Cardiac fibroblast (primary cell): ENCODE measurements at regions not wholly inside any gene's neighbourhood (a gene's known extent, or its start where the extent isn't known, plus 50 kb on each side); places are given as distances from the start of the nearest gene placed in this dataset.

Experiments
- DNase-seq, 2 donors: peaks; one replicate each; pipeline versions ENCODE4 v3.0.0 to v3.0.0-alpha.2; 2010; ENCODE audit warnings: low read depth in 2 of 2
- H3K4me3 ChIP-seq, 2 donors: replicated peaks in 1 of 2; 1 replicate in 1 of 2; 2 replicates in 1 of 2; pipeline ENCODE4 v1.5.1; 2011; ENCODE audit warnings: low read depth in 2 of 2, low read length in 2 of 2, mild to moderate bottlenecking in 2 of 2, moderate library complexity in 1 of 2
- TF ChIP-seq, protein P1 (sequence below): IDR thresholded peaks from one replicate; pipeline ENCODE4 v1.5.1; 2011; ENCODE audit warnings: low read depth, mild to moderate bottlenecking, low read length, inconsistent platforms

DNA sequence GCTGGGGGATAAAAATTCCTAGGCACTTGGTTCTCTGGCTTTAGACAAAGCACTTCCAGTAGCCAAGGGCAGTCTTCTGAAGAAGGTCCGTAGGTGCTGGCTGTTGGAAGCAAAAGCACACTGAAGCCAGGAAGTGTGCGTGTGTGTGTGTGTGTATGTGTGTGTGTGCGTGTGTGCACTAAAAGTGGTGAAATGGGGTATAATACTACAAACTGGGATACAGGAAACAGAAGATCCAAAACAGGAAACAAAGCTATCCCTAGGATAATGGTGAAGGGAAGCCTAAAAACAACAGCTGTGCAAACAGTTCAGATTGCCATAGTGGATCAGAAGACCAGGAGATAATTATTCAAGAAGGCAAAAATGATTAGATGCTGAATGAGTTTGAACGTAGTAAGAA is 103.4 kb downstream of the IL20RB start:
- H3K4me3 ChIP-seq = no peak overlapping the region
- peak in 1 of 2 donors; percentile 2 for DNase-seq
- TF ChIP-seq, protein P1, sequence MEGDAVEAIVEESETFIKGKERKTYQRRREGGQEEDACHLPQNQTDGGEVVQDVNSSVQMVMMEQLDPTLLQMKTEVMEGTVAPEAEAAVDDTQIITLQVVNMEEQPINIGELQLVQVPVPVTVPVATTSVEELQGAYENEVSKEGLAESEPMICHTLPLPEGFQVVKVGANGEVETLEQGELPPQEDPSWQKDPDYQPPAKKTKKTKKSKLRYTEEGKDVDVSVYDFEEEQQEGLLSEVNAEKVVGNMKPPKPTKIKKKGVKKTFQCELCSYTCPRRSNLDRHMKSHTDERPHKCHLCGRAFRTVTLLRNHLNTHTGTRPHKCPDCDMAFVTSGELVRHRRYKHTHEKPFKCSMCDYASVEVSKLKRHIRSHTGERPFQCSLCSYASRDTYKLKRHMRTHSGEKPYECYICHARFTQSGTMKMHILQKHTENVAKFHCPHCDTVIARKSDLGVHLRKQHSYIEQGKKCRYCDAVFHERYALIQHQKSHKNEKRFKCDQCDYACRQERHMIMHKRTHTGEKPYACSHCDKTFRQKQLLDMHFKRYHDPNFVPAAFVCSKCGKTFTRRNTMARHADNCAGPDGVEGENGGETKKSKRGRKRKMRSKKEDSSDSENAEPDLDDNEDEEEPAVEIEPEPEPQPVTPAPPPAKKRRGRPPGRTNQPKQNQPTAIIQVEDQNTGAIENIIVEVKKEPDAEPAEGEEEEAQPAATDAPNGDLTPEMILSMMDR = no peak

DNA sequence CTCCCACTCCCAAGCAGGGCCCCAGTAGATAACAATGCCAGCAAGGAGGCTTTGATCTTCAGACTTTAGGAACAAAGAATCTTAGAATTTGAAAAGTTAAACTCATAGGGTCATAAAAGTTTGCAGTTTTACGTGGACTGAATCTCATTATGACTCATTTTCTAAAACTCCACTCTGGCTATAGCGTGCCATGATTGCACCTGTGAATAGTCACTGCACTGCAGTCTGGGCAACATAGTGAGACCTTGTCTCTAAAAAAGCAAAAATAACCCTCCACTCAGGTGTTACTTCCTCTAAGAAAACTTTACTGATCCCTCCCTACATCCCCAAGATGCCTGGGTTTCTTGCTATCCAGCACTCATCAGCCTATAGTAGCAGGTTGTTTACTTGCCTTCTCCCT is 104.5 kb downstream of the IL20RB start:
- TF ChIP-seq, protein P1 = no peak
- H3K4me3 ChIP-seq = no peak overlapping the region
- DNase-seq = no peak

DNA sequence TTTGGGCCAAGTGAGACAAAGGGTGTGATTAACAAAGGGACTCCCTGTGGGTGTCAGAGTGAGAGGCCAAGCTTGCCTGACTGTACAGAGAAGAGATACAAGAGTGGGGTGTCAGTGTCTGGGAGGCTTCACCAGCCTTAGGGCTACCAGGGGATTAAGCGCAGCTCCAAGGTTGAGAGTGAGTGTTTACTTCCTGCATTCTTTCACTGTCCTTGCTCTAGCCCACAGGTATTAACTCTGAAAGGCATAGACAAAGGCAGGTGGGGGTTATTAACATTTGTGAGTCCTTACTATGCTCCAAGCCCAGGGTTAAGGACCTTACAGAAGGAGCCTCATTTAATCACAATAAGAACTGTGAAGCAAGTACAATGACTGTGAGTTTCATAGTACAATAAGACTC is 107.6 kb downstream of the IL20RB start:
- TF ChIP-seq, protein P1 = no peak
- DNase-seq = no peak
- no peak overlapping the region for H3K4me3 ChIP-seq

DNA sequence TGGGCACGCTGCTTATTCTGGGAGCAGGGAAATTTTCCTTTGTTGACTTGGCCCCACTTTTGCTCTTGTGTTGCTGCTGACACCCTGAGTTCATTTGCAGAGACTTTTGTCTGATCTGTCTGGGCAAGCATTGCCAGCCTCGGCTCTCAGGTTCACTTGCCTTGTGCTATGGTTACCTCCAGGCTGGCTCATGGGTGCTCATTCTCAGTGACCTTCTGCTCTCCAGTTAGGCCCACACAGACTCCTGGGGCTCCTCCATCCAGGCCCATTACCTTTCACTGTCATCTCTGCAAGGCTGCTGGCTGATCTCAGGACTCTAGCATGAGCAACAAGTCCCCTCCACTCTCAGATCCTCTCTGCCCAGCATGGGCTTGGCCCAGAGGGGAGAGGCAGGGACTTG is 108.3 kb downstream of the IL20RB start:
- no peak for DNase-seq
- no peak overlapping the region for H3K4me3 ChIP-seq
- TF ChIP-seq, protein P1 = no peak

DNA sequence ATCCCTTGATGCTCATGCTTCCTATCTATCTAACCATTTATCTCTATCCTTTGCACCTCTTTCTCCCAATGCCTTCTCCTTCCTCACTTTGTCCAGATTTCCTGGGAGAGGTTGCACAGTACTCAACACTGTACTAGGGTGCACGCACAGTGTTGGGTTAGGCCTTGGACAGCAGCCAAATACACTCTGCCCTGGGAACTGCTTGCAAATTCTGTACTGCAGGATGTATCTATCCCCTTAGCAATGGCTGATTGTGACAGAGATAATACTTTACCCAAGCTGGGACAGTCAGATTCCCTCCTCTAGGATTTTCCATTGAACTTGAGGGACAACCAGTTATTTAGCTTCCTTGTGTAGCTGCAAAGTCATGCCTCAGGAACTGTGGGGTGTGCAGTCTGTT is 113.3 kb downstream of the IL20RB start:
- peak; percentile 2 to 3 for DNase-seq
- H3K4me3 ChIP-seq = no peak overlapping the region
- TF ChIP-seq, protein P1 = no peak

DNA sequence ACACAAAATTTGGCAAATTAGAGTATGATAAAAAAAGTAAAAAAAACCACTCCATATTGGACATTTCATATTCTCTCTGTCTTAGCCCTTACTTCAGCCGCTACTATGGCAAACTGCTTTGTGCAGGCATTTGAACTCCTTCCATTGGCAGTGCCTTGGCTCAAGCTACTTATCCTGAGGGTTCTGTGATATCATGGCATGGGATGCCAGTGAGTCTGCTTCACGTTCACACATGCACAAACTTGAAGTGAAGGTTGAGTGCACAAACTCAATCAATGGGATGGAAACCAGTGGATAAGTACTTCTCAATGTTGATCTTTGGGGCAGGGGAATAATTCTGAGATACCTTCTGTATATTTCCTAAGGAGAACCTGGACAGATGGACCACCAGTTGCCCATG is 117.2 kb downstream of the IL20RB start:
- no peak overlapping the region for H3K4me3 ChIP-seq
- DNase-seq = no peak
- TF ChIP-seq, protein P1 = no peak

DNA sequence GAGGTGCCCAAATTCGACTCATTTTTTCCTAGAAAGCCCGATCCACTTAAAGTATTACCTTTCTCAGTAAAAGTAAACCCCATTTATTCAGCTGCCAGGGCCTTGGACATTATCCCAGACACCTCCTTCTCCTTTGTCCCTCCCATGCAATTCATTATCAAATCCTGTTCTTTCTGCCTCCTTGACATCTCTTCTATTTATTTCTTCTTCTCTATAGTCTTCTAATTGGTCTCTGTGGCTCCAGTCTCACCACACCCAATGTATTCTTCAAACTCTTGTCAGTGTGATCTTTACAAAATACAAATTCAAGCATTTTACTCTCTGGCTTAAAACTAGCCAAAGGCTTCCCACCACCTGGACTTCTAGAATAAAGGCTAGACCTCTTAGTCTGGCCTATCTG is 120.3 kb downstream of the IL20RB start:
- DNase-seq = no peak
- no peak overlapping the region for H3K4me3 ChIP-seq
- TF ChIP-seq, protein P1 = no peak
